H9 (cell line): ENCODE measurements at regions not wholly inside any gene's neighbourhood (a gene's known extent, or its start where the extent isn't known, plus 50 kb on each side); places are given as distances from the start of the nearest gene placed in this dataset.
"Not testable (repeated sequence)": the region's sequence is repeated elsewhere in the genome, so short reads cannot be mapped to it uniquely, and the experiment has no call there.

Source experiments
- DNase-seq: peaks from one replicate; pipeline ENCODE4 v3.0.0-alpha.2; 2017
- H2AFZ ChIP-seq: one replicate; pipeline ENCODE4 v1.6.1; 2013; ENCODE audit warnings: mild to moderate bottlenecking, low read length, control low read depth, moderate library complexity
- H2AK5ac ChIP-seq: 2 replicates; pipeline ENCODE4 v1.6.1; 2013; ENCODE audit warnings: low read length, control low read depth, mixed read lengths; ENCODE audit not compliant: insufficient read length
- H2BK120ac ChIP-seq: one replicate; pipeline ENCODE4 v1.6.1; 2013; ENCODE audit warnings: low read depth, mild to moderate bottlenecking, low read length, control low read depth, inconsistent platforms; ENCODE audit not compliant: poor library complexity, severe bottlenecking
- H2BK12ac ChIP-seq: 2 replicates; pipeline ENCODE4 v1.6.1; 2013; ENCODE audit warnings: low read length, control low read depth, mixed read lengths, low read depth; ENCODE audit not compliant: insufficient read length
- H2BK15ac ChIP-seq: 2 replicates; pipeline ENCODE4 v1.6.1; 2013; ENCODE audit warnings: low read depth, low read length, control low read depth
- H2BK20ac ChIP-seq: one replicate; pipeline ENCODE4 v1.6.1; 2013; ENCODE audit warnings: low read depth, mild to moderate bottlenecking, low read length, control low read depth, inconsistent platforms; ENCODE audit not compliant: poor library complexity, severe bottlenecking
- H2BK5ac ChIP-seq: 2 replicates; pipeline ENCODE4 v1.6.1; 2013; ENCODE audit warnings: low read length, control low read depth, mixed read lengths; ENCODE audit not compliant: insufficient read length
- H3K14ac ChIP-seq: 2 replicates; pipeline ENCODE4 v1.6.1; 2013; ENCODE audit warnings: low read length, control low read depth; ENCODE audit not compliant: insufficient read depth
- H3K18ac ChIP-seq: 2 replicates; pipeline ENCODE4 v1.6.1; 2013; ENCODE audit warnings: low read depth, mild to moderate bottlenecking, mixed read lengths, low read length, control low read depth; ENCODE audit not compliant: insufficient read length
- H3K23ac ChIP-seq: 2 replicates; pipeline ENCODE4 v1.6.1; 2013; ENCODE audit warnings: low read length, control low read depth, mixed read lengths, low read depth; ENCODE audit not compliant: insufficient read length
- H3K23me2 ChIP-seq: 2 replicates; pipeline ENCODE4 v1.6.1; 2013; ENCODE audit warnings: low read depth, mild to moderate bottlenecking, mixed read lengths, low read length, control low read depth; ENCODE audit not compliant: insufficient read length, poor library complexity, severe bottlenecking
- H3K27ac ChIP-seq: 2 replicates; pipeline ENCODE4 v1.5.1; 2013; ENCODE audit warnings: low read length, control low read depth, mixed read lengths, low read depth; ENCODE audit not compliant: insufficient read length
- H3K27me3 ChIP-seq: 2 replicates; pipeline ENCODE4 v1.6.1; 2013; ENCODE audit warnings: low read length, control low read depth, inconsistent platforms; ENCODE audit not compliant: insufficient read depth
- H3K4ac ChIP-seq: 2 replicates; pipeline ENCODE4 v1.6.1; 2013; ENCODE audit warnings: low read depth, mild to moderate bottlenecking, control low read depth, inconsistent platforms, low read length, moderate library complexity
- H3K4me1 ChIP-seq: 2 replicates; pipeline ENCODE4 v1.6.1; 2013; ENCODE audit warnings: low read length, control low read depth, inconsistent platforms; ENCODE audit not compliant: insufficient read depth
- H3K4me2 ChIP-seq: 2 replicates; pipeline ENCODE4 v1.6.1; 2013; ENCODE audit warnings: low read length, control low read depth, mixed read lengths; ENCODE audit not compliant: insufficient read length, insufficient read depth
- H3K56ac ChIP-seq: 2 replicates; pipeline ENCODE4 v1.6.1; 2013; ENCODE audit warnings: low read depth, mild to moderate bottlenecking, mixed read lengths, low read length, control low read depth; ENCODE audit not compliant: insufficient read length
- H3K79me1 ChIP-seq: 2 replicates; pipeline ENCODE4 v1.6.1; 2013; ENCODE audit warnings: low read depth, mild to moderate bottlenecking, moderate library complexity, low read length, control low read depth, inconsistent platforms; ENCODE audit not compliant: insufficient read depth, poor library complexity, severe bottlenecking
- H3K79me2 ChIP-seq: 2 replicates; pipeline ENCODE4 v1.6.1; 2013; ENCODE audit warnings: low read length, control low read depth, inconsistent platforms; ENCODE audit not compliant: insufficient read depth
- H3K9ac ChIP-seq: 2 replicates; pipeline ENCODE4 v1.6.1; 2013; ENCODE audit warnings: low read length, control low read depth, mixed read lengths; ENCODE audit not compliant: insufficient read length; ENCODE audit errors: extremely low read depth
- H3K9me3 ChIP-seq: one replicate; pipeline ENCODE4 v1.6.1; 2013; ENCODE audit warnings: low read depth, low read length, inconsistent platforms; ENCODE audit not compliant: control insufficient read depth
- H3T11ph ChIP-seq: one replicate; pipeline ENCODE4 v1.6.1; 2013; ENCODE audit warnings: mild to moderate bottlenecking, low read length, control low read depth, inconsistent platforms
- H4K20me1 ChIP-seq: one replicate; pipeline ENCODE4 v1.6.1; 2013; ENCODE audit not compliant: control insufficient read depth, insufficient read length, insufficient read depth
- H4K5ac ChIP-seq: 2 replicates; pipeline ENCODE4 v1.6.1; 2013; ENCODE audit warnings: low read depth, mild to moderate bottlenecking, mixed read lengths, low read length, control low read depth; ENCODE audit not compliant: insufficient read length
- H4K8ac ChIP-seq: replicated peaks from 2 replicates; pipeline ENCODE4 v1.6.1; 2013; ENCODE audit warnings: low read length, control low read depth, mixed read lengths, low read depth; ENCODE audit not compliant: insufficient read length
- H4K91ac ChIP-seq: 2 replicates; pipeline ENCODE4 v1.6.1; 2013; ENCODE audit warnings: low read depth, mild to moderate bottlenecking, moderate library complexity, mixed read lengths, low read length, control low read depth; ENCODE audit not compliant: insufficient read length
- H3K27ac Mint-ChIP-seq, 3 experiments: 2 replicates in 2 of 3; 3 replicates in 1 of 3; pipeline ENCODE4 v1.8.0; 2020 to 2021; ENCODE audit warnings: mixed read lengths in 3 of 3, mild to moderate bottlenecking in 1 of 3, moderate library complexity in 1 of 3
- H3K27me3 Mint-ChIP-seq: 2 replicates; pipeline ENCODE4 v1.8.0; 2021; ENCODE audit warnings: low read depth, mild to moderate bottlenecking, moderate library complexity, mixed read lengths
- H3K36me3 Mint-ChIP-seq, 3 experiments: 2 replicates in 2 of 3; 3 replicates in 1 of 3; pipeline ENCODE4 v1.8.0; 2020 to 2021; ENCODE audit warnings: low read depth in 3 of 3, mixed read lengths in 3 of 3; ENCODE audit not compliant: insufficient read depth in 1 of 3
- H3K4me1 Mint-ChIP-seq, 2 experiments: 2 replicates each; pipeline ENCODE4 v1.8.0; 2020; ENCODE audit warnings: mixed read lengths in 2 of 2
- H3K4me3 Mint-ChIP-seq, 2 experiments: 2 replicates in 1 of 2; 3 replicates in 1 of 2; pipeline ENCODE4 v1.8.0; 2020 to 2021; ENCODE audit warnings: mild to moderate bottlenecking in 2 of 2, mixed read lengths in 2 of 2, moderate library complexity in 1 of 2
- H3K9me3 Mint-ChIP-seq, 2 experiments: 2 replicates in 1 of 2; 3 replicates in 1 of 2; pipeline ENCODE4 v1.8.0; 2020; ENCODE audit warnings: mild to moderate bottlenecking in 2 of 2, mixed read lengths in 2 of 2, moderate library complexity in 1 of 2
- CTCF ChIP-seq: fragments of 200-600 bp; sonication (generic); conservative IDR thresholded peaks from 3 replicates; pipeline ENCODE4 v1.8.0; 2021; ENCODE audit warnings: antibody characterized with exemption, mild to moderate bottlenecking
- WGBS: extraction: QIAGEN DNeasy Blood & Tissue Kit; methylation state at CpG from one replicate; pipeline ENCODE4 v1.1.7; 2013; ENCODE audit warnings: missing lambda C conversion rate, low lambda C conversion rate, mixed read lengths; ENCODE audit not compliant: insufficient read length; ENCODE audit errors: extremely low coverage; 5-methylcytosine and 5-hydroxymethylcytosine counted together

- peaks cover 0 to 3% (median 1%) of the 10 kb centered on the region in 3 experiments; a peak in 2 of 7 replicates for H3K36me3 Mint-ChIP-seq
- Histone ChIP-seq H3K56ac (no peak overlapping the region), H2BK12ac (no peak overlapping the region), H3K23ac (no peak overlapping the region), H3K18ac (no peak overlapping the region), H3K79me2 (no peaks in the 10 kb centered on the region), H3K4me1 (peaks cover 5% of the 10 kb centered on the region; the same call in 1 of the 2 replicates), H3K27ac (no peak overlapping the region), H4K5ac (no peak overlapping the region), H3T11ph (no peak overlapping the region), H4K8ac (no peak overlapping the region), H2AFZ (no peak overlapping the region), H3K9me3 (no peaks in the 10 kb centered on the region), H3K79me1 (no peaks in the 10 kb centered on the region), H2AK5ac (no peak overlapping the region), H3K14ac (no peak overlapping the region), H3K27me3 (no peaks in the 10 kb centered on the region; the same call in 1 of the 2 replicates), H2BK120ac (no peak overlapping the region), H2BK5ac (no peak overlapping the region), H4K91ac (no peak overlapping the region), H2BK20ac (no peak overlapping the region), H2BK15ac (no peak overlapping the region), H4K20me1 (no peaks in the 10 kb centered on the region), H3K4ac (no peak overlapping the region), H3K23me2 (no peaks in the 10 kb centered on the region), H3K4me2 (no peak overlapping the region), H3K9ac (no peak overlapping the region)
- DNase-seq: no peak
- peaks cover 14% of the 10 kb centered on the region in 2 experiments for H3K4me1 Mint-ChIP-seq
- peak overlapping the region in 1 of 3 experiments; percentile 27; a peak in 1 of 7 replicates for H3K27ac Mint-ChIP-seq
- no peak overlapping the region for H3K4me3 Mint-ChIP-seq
- peaks cover 0 to 8% of the 10 kb centered on the region in 2 experiments; a peak in 2 of 5 replicates for H3K9me3 Mint-ChIP-seq
- no peak for TF ChIP-seq CTCF
- no CpG with 5 or more reads among the region's 7 CpGs for WGBS
- no peaks in the 10 kb centered on the region for H3K27me3 Mint-ChIP-seq
Measured at GRCh38 chr2:11899264-11899818, 152.9 kb downstream of the LPIN1 start.

- H3K56ac ChIP-seq, H3K9me3 ChIP-seq, H2BK20ac ChIP-seq, H4K20me1 ChIP-seq, H3K9me3 Mint-ChIP-seq, H2BK120ac ChIP-seq, H3K79me2 ChIP-seq, H3K18ac ChIP-seq, H3K36me3 Mint-ChIP-seq, H3K4ac ChIP-seq, H3K23ac ChIP-seq, DNase-seq, H3K4me2 ChIP-seq, H3K27ac Mint-ChIP-seq, H3K27ac ChIP-seq, H3T11ph ChIP-seq, H3K9ac ChIP-seq, H3K4me1 ChIP-seq, H2BK12ac ChIP-seq, H3K27me3 Mint-ChIP-seq, H3K79me1 ChIP-seq, H3K23me2 ChIP-seq, H3K14ac ChIP-seq, H4K8ac ChIP-seq, H3K4me3 Mint-ChIP-seq, H2BK5ac ChIP-seq, H4K5ac ChIP-seq, H2AFZ ChIP-seq, H2AK5ac ChIP-seq, H2BK15ac ChIP-seq, H3K27me3 ChIP-seq, H4K91ac ChIP-seq: not testable (repeated sequence)
- no CpG with 5 or more reads among the region's 4 CpGs for WGBS
- H3K4me1 Mint-ChIP-seq: peaks cover 13 to 14% of the 10 kb centered on the region in 2 experiments
Measured at GRCh38 chr2:11900891-11901290, 154.5 kb downstream of the LPIN1 start.
